ENCODE measurements at regions not wholly inside any gene's neighbourhood (a gene's known extent, or its start where the extent isn't known, plus 50 kb on each side); places are given as distances from the start of the nearest gene placed in this dataset.

DNA sequence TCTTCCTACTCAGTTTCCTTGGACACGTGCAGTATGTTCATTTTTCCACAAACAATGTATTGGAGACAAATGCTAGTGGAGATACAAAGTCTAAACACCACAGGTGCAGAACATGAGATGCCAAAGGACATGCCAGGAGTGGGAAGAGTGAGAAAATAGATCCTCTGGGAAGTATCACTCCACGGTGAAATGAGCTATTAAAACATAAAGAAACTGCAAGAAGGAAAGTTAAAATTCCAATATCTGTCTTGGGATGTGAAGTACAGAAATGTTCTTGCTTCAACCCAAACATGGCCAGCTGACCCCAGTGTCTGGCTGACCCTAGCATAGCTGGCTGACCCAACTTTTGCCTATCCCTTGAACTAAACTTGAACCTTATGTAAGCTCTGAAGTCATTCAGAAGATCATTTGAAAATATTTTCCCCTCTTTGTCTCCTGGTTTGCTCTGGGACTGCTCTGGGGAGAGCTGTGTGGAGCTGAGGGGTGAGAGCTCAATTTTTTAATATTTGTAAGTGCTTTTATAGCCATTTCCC is 59.5 kb downstream of the FZD1 start:
- DNase-seq: no peak

- no peak for DNase-seq
These were observed 60.4 kb downstream of the FZD1 start for GRCh38 chr7:91324663-91325062.

- DNase-seq: peak; percentile 9
These were observed 61.5 kb downstream of the FZD1 start for GRCh38 chr7:91325726-91326125.

DNA sequence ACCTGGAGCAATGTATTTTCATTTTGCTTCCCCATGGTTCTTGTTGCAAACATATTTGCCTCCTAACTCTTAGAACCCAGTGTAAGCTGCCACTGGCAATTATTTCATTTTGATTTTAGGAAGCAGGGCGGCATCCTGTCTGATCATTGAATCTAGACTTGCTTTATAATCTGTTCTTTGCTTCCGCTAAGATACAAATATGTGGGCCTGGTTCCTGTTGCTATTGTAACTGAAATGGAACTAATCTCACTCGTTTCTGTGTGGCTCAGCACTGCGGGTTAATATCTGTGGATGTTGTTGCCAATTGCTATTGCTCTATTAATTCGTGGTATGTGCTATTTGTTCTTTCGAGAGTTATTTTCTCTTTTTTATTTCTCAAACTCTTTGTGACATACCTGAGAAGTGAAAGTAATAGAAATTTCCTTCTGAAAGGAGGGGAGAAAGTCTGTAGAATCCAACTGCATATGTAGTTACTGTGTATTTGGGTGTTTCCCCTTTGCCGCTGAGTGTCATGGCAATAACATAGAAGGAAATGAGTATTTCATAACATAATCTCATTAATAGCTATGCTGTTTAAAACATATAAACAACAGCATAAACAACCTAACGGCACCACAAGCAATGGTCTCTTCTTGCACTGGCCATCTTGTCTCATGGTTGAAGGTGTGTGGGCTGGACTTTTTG is 62.4 kb downstream of the FZD1 start:
- DNase-seq: peak; percentile 36

GRCh38 chr7:91327346-91327745 is 63.1 kb downstream of the FZD1 start:
- peak; percentile 43 for DNase-seq

DNA sequence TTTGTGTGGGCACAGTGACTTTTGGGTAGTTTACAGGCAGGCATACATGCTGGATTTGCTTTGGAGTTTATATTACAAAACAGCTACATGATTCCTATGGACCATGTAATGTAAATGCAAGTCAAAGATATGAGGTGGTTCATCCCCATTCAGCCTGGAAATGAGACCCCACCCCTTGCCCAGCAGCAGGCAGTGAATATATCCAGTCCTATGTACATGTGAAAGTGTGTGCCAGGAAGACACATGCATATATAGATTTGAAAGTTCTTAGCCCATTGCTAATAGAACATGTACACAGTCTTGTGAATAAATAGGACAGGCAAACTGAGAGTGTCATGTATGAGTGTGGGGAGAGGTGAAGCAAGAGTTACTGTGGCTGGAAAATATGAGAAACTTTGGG is 65.3 kb downstream of the FZD1 start:
- DNase-seq: no peak

DNA sequence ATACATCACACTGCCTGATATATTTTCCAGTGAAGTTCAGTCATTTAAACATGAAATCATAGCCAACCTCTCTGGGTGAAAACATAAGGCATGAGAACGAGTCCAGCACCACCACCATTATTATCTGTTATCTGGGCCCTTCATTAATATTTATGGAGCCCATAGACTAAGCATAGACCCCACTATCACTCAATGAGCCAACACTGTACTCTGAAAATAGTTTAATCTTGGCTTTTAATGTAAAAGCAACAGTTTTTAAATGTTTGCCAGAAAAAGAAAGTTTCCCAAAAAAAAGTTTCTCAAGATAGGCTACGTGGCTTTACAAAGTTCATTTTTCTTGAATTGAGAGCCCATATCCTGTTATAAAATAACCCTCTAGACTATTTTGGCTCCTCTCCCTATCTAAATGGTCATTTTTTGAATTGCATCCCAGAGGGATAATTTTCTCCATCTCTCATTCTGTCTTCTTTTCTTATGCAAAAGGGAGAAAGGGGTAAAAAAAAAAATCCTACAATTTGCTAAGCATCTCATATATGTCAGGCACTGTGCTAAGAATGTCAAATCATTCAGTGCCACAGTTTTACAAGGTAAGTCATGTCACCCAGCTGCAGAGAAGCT is 66.1 kb downstream of the FZD1 start:
- no peak for DNase-seq

DNA sequence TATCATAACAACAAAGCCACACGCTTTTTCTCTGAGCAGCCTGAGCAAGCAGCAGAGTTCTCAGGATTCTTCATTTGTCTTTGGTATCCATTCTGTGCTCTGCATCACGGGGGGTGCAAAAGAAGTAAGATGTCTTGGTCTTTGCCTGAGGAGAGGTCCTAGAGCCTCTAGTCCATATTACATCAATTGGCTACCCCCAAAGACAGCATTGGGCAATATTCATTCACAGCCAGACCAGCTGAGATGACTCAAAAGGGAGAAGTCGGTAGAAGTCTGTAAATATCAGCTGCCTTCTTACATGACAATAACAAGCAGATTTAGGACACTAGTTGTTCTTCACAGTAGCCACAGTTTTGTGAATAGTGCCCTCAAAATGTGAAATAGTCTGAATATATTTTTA is 66.6 kb downstream of the FZD1 start:
- DNase-seq: peak; percentile 3

GRCh38 chr7:91336106-91336505 is 71.9 kb downstream of the FZD1 start:
- DNase-seq: no peak

GRCh38 chr7:91338226-91339020 is 74.2 kb downstream of the FZD1 start:
- no peak for DNase-seq

DNA sequence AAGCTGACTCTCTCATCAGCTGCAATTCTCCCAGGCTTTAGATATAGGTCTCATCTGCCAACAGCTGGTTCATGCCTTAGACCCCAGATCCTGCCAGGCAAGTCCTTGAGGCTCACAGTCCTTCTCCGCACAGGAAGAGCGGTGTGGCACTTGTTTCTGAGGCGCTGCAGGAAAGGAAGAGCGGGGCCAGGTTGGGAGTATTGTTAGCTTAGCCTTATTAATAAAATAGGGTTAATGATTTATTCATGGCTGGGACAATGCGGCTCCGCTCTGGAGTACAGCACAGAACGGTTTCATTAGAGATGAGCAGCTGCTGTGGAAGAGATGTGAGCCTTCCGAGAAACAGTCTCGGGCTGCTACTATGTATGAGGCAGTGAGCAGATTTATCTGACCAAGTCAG is 78.1 kb downstream of the FZD1 start:
- DNase-seq: no peak

- DNase-seq: no peak
These were observed 79.3 kb downstream of the FZD1 start for GRCh38 chr7:91343420-91343960.

GRCh38 chr7:91343996-91344629 is 79.9 kb downstream of the FZD1 start:
- no peak for DNase-seq

DNA sequence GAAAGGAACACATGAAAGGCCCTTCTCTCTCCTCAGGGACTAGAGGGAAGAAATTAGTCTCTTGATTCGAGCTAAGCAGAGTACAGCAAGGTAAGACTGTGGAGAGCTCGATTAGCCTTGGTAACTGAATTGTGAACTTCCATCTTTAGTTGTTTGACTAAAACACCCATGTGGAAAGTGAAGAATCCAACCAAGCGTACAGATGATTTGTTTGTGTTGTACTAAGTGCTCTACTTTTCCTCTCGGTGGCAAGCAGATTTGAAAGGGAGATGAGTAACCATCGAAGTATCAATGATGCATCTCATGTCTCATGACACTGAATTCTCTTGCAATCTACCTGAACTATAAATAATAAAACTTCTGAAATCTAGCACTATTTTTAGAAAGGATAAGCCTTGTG is 80.7 kb downstream of the FZD1 start:
- DNase-seq: no peak

GRCh38 chr7:91345449-91345848 is 81.2 kb downstream of the FZD1 start:
- DNase-seq: no peak

GRCh38 chr7:91346426-91346825 is 82.2 kb downstream of the FZD1 start:
- DNase-seq: no peak

DNA sequence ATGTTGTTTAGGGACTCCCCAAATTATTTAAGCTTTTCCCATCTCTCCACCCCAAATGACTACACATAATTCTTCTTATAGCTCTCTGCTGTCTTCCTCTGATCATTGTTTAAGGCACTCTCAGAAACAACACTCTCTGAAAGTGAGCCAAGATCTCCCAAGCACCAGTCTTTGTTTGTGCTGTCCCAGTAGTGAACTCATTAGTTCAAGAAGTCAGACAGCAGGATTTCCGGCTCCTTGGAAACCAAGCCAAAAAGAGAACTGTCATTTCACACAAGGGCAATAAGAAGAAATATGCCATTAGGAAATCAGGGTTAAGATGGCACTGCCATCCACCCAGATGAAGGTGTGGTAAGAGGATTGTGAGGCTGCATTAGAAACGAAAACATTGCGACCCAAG is 83.1 kb downstream of the FZD1 start:
- no peak for DNase-seq

DNA sequence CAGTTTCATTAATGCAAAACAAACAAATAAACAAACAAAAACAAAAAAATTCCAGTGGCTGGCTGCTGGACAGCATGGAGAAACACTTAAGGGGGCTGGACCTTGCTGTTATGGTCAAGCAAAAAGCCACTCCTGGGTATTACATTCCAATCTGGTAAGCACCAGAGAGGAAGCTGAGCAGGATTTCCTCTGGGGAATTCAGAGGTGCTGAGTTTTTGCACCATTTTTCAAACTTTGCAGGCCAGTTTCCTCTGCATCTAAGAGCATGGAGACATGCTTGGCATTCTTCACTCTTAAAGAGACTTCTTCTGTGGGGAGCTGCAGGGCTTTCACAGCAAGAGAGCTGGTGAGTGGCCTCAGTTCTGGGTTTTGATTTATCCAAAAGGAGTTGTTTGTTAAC is 84.5 kb downstream of the FZD1 start:
- no peak for DNase-seq

DNA sequence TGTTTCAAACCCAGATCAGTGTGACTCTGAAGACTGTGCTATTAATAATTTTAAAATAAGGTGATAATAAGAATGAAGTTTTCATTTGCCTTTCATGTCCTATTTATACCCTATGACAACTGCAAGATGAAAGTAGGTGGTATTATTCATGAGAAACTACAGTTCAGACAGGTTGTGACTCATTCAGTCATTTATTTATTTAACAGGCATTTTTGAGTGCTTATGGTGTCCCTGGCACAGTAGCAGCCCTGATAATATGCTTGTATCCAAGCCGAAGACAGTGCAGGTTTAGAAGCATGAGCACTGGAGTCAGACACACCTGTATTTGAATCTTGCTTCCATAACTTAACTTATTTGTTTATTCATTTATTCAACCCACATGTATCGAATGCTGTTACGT is 87.1 kb downstream of the FZD1 start:
- no peak for DNase-seq

GRCh38 chr7:91352091-91352490 is 87.9 kb downstream of the FZD1 start:
- DNase-seq: no peak

- DNase-seq: no peak
These were observed 89.6 kb downstream of the FZD1 start for GRCh38 chr7:91353848-91354247.

- DNase-seq: no peak
These were observed 91.6 kb downstream of the FZD1 start for GRCh38 chr7:91355695-91356435.

Data from hematopoietic multipotent progenitor cell treated with erythropoietin and hydrocortisone succinate and interleukin-3 and kit ligand, for 6 days (in vitro differentiated cells).